H1 (cell line): ENCODE measurements at regions not wholly inside any gene's neighbourhood (a gene's known extent, or its start where the extent isn't known, plus 50 kb on each side); places are given as distances from the start of the nearest gene placed in this dataset.

ENCODE experiments used
- CTCF ChIA-PET: fragments of 300-600 bp; sonication (Branson Sonifier 250); formaldehyde crosslinking; loops from one replicate; lab custom pipeline; 2021; ENCODE audit not compliant: partially characterized antibody; lab: Charles Lee
- POLR2A ChIA-PET: fragments of 300-600 bp; sonication (Branson Sonifier 250); formaldehyde crosslinking; loops from one replicate; lab custom pipeline; 2021; ENCODE audit warnings: inconsistent platforms; ENCODE audit not compliant: partially characterized antibody; lab: Charles Lee
- DNase-seq, 2 experiments: peaks; one replicate each; pipeline versions ENCODE4 v3.0.0 to v3.0.0-alpha.2; 2010 to 2022; ENCODE audit warnings: low spot score in 2 of 2, low read depth in 1 of 2, mixed read lengths in 1 of 2
- FAIRE-seq: peaks from 2 replicates; lab custom pipeline; 2011; peaks lifted over from hg19 to GRCh38; lab: Jason Lieb, UNC
- H2AFZ ChIP-seq: 2 replicates; pipeline ENCODE4 v1.8.1; 2012; ENCODE audit warnings: low read length, inconsistent platforms
- H2AK5ac ChIP-seq: 2 replicates; pipeline ENCODE4 v1.6.1; 2013; ENCODE audit warnings: low read depth, low read length
- H2BK120ac ChIP-seq: replicated peaks from 2 replicates; pipeline ENCODE3; 2013; ENCODE audit warnings: low read depth, low read length, inconsistent platforms
- H2BK12ac ChIP-seq: 2 replicates; pipeline ENCODE4 v1.6.1; 2013; ENCODE audit warnings: low read depth, low read length
- H2BK15ac ChIP-seq: 2 replicates; pipeline ENCODE4 v1.6.1; 2013; ENCODE audit warnings: low read length
- H2BK20ac ChIP-seq: 2 replicates; pipeline ENCODE4 v1.6.1; 2013; ENCODE audit warnings: low read length
- H2BK5ac ChIP-seq: 2 replicates; pipeline ENCODE4 v1.6.1; 2013; ENCODE audit warnings: low read depth, low read length
- H3K14ac ChIP-seq: 2 replicates; pipeline ENCODE4 v1.6.1; 2013; ENCODE audit warnings: inconsistent platforms; ENCODE audit not compliant: insufficient read length
- H3K18ac ChIP-seq: 2 replicates; pipeline ENCODE4 v1.6.1; 2013; ENCODE audit warnings: low read length; ENCODE audit errors: extremely low read depth
- H3K23ac ChIP-seq: 2 replicates; pipeline ENCODE4 v1.6.1; 2013; ENCODE audit warnings: inconsistent platforms; ENCODE audit not compliant: insufficient read length
- H3K23me2 ChIP-seq: 2 replicates; pipeline ENCODE4 v1.6.1; 2013; ENCODE audit warnings: low read depth, low read length
- H3K27ac ChIP-seq: 2 replicates; pipeline ENCODE4 v1.6.1; 2011; ENCODE audit warnings: low read depth, low read length, inconsistent platforms
- H3K27me3 ChIP-seq, 4 experiments: replicated peaks in 1 of 4; 1 replicate in 1 of 4; 2 replicates in 3 of 4; pipeline versions ENCODE4 v1.6.1 to v1.8.1; 2011 to 2013; ENCODE audit warnings: low read length in 3 of 4, mild to moderate bottlenecking in 3 of 4, inconsistent platforms in 2 of 4, mixed read lengths in 2 of 4, moderate library complexity in 1 of 4; ENCODE audit not compliant: control insufficient read depth in 3 of 4, insufficient read depth in 3 of 4; ENCODE audit errors: extremely low read depth in 1 of 4
- H3K36me3 ChIP-seq, 4 experiments: 2 replicates each; pipeline versions ENCODE4 v1.6.1 to v1.8.1; 2011 to 2013; ENCODE audit warnings: mild to moderate bottlenecking in 4 of 4, low read length in 3 of 4, moderate library complexity in 2 of 4, control low read depth in 1 of 4, inconsistent platforms in 1 of 4; ENCODE audit not compliant: insufficient read depth in 4 of 4, control insufficient read depth in 2 of 4
- H3K4ac ChIP-seq: replicated peaks from 2 replicates; pipeline ENCODE3; 2013; ENCODE audit warnings: low read length, low read depth, mixed read lengths, inconsistent platforms; ENCODE audit not compliant: insufficient read length
- H3K4me1 ChIP-seq, 4 experiments: replicated peaks in 1 of 4; 1 replicate in 1 of 4; 2 replicates in 3 of 4; pipeline versions ENCODE4 v1.6.1 to v1.8.1; 2011 to 2013; ENCODE audit warnings: low read length in 3 of 4, inconsistent platforms in 2 of 4, mixed read lengths in 1 of 4; ENCODE audit not compliant: insufficient read depth in 4 of 4, control insufficient read depth in 3 of 4
- H3K4me2 ChIP-seq, 2 experiments: 2 replicates each; pipeline versions ENCODE4 v1.6.1 to v1.8.1; 2011 to 2013; ENCODE audit warnings: low read depth in 2 of 2, low read length in 2 of 2, control low read depth in 1 of 2, inconsistent platforms in 1 of 2, mild to moderate bottlenecking in 1 of 2; ENCODE audit not compliant: insufficient read depth in 1 of 2
- H3K4me3 ChIP-seq, 4 experiments: fragments of 200-600, 300-600 bp in 1 of 4; sonication (generic), shearing (Covaris generic), sonication (Bioruptor Twin) in 1 of 4; 2 replicates each; pipeline versions ENCODE4 v1.5.1 to v1.8.1; 2011 to 2016; ENCODE audit warnings: low read length in 4 of 4, low read depth in 3 of 4, control low read depth in 2 of 4, inconsistent platforms in 2 of 4, mild to moderate bottlenecking in 2 of 4, mixed read lengths in 1 of 4, moderate library complexity in 1 of 4; ENCODE audit not compliant: insufficient read depth in 2 of 4; ENCODE audit errors: extremely low read depth in 1 of 4
- H3K56ac ChIP-seq: replicated peaks from 2 replicates; pipeline ENCODE3; 2013; ENCODE audit warnings: low read depth, mild to moderate bottlenecking, mixed read lengths, low read length, inconsistent platforms; ENCODE audit not compliant: insufficient read length
- H3K79me1 ChIP-seq: 2 replicates; pipeline ENCODE4 v1.6.1; 2013; ENCODE audit warnings: low read depth, low read length, control low read depth
- H3K79me2 ChIP-seq, 2 experiments: 2 replicates each; pipeline versions ENCODE4 v1.6.1 to v1.8.1; 2012 to 2013; ENCODE audit warnings: low read length in 2 of 2, mild to moderate bottlenecking in 2 of 2, inconsistent platforms in 1 of 2; ENCODE audit not compliant: insufficient read depth in 2 of 2, control insufficient read depth in 1 of 2
- H3K9ac ChIP-seq, 4 experiments: replicated peaks in 1 of 4; 1 replicate in 1 of 4; 2 replicates in 3 of 4; pipeline versions ENCODE4 v1.6.1 to v1.8.1; 2011 to 2013; ENCODE audit warnings: low read depth in 3 of 4, low read length in 3 of 4, control low read depth in 2 of 4, mild to moderate bottlenecking in 2 of 4, moderate library complexity in 2 of 4, inconsistent platforms in 1 of 4; ENCODE audit errors: extremely low read depth in 1 of 4
- H3K9me3 ChIP-seq, 2 experiments: 2 replicates each; pipeline versions ENCODE4 v1.6.1 to v1.8.1; 2012 to 2013; ENCODE audit warnings: mild to moderate bottlenecking in 2 of 2, moderate library complexity in 2 of 2, control low read depth in 1 of 2, inconsistent platforms in 1 of 2, low read depth in 1 of 2, low read length in 1 of 2, mixed read lengths in 1 of 2; ENCODE audit not compliant: insufficient read depth in 2 of 2
- H4K20me1 ChIP-seq, 2 experiments: replicated peaks in 1 of 2; 2 replicates each; pipeline versions ENCODE3 to v1.8.1; 2011 to 2013; ENCODE audit warnings: inconsistent platforms in 2 of 2, low read length in 2 of 2, mild to moderate bottlenecking in 1 of 2; ENCODE audit not compliant: insufficient read depth in 2 of 2, control insufficient read depth in 1 of 2
- H4K5ac ChIP-seq: 2 replicates; pipeline ENCODE4 v1.6.1; 2013; ENCODE audit warnings: low read length, low read depth, mixed read lengths, inconsistent platforms; ENCODE audit not compliant: insufficient read length
- H4K8ac ChIP-seq: 2 replicates; pipeline ENCODE4 v1.8.0; 2013; ENCODE audit warnings: mild to moderate bottlenecking, moderate library complexity, low read length, inconsistent platforms; ENCODE audit not compliant: insufficient read depth; ENCODE audit errors: extremely low read depth
- H4K91ac ChIP-seq: replicated peaks from 2 replicates; pipeline ENCODE3; 2013; ENCODE audit warnings: low read length, mixed read lengths, inconsistent platforms; ENCODE audit not compliant: insufficient read length
- CTCF ChIP-seq, 3 experiments: IDR thresholded peaks; 1 replicate in 2 of 3; 2 replicates in 1 of 3; pipeline versions ENCODE4 v1.5.1 to v1.6.1; 2011; ENCODE audit warnings: low read length in 3 of 3, mild to moderate bottlenecking in 3 of 3, inconsistent platforms in 2 of 3, low read depth in 1 of 3, moderate library complexity in 1 of 3; ENCODE audit not compliant: insufficient read depth in 1 of 3; ENCODE audit errors: control extremely low read depth in 1 of 3
- KDM4A ChIP-seq: IDR thresholded peaks from one replicate; pipeline ENCODE4 v1.7.1; 2012; ENCODE audit warnings: low read depth, mild to moderate bottlenecking, moderate library complexity, low read length, inconsistent platforms; ENCODE audit not compliant: severe bottlenecking
- POU5F1 ChIP-seq: IDR thresholded peaks from 2 replicates; pipeline ENCODE4 v1.6.1; 2011; ENCODE audit warnings: low read depth, mild to moderate bottlenecking, low read length, moderate library complexity
- RBBP5 ChIP-seq: IDR thresholded peaks from 2 replicates; pipeline ENCODE4 v1.7.1; 2012; ENCODE audit warnings: low read depth, mild to moderate bottlenecking, inconsistent platforms, low read length, moderate library complexity, borderline replicate concordance
- SIN3A ChIP-seq, 2 experiments: IDR thresholded peaks in 1 of 2; conservative IDR thresholded peaks in 1 of 2; 2 replicates each; pipeline ENCODE4 v1.6.1; 2011 to 2012; ENCODE audit warnings: low read length in 2 of 2, improper control_type of control experiment in 1 of 2, low read depth in 1 of 2, mild to moderate bottlenecking in 1 of 2
- SP1 ChIP-seq: IDR thresholded peaks from 2 replicates; pipeline ENCODE4 v1.6.1; 2011; ENCODE audit warnings: low read depth, low read length
- SRF ChIP-seq: IDR thresholded peaks from 2 replicates; pipeline ENCODE4 v1.6.1; 2011; ENCODE audit warnings: mild to moderate bottlenecking, low read depth, low read length, moderate library complexity
- WGBS, 2 experiments: shearing (Covaris generic) in 1 of 2; methylation state at CpG; one replicate each; pipeline versions ENCODE4 v1.1.6 to v1.1.7; 2013 to 2015; ENCODE audit warnings: low lambda C conversion rate in 2 of 2, mixed read lengths in 2 of 2, inconsistent platforms in 1 of 2, low coverage in 1 of 2, missing lambda C conversion rate in 1 of 2; ENCODE audit not compliant: insufficient replicate concordance in 2 of 2, insufficient coverage in 1 of 2, insufficient read length in 1 of 2; ENCODE audit errors: extremely low coverage in 1 of 2, missing lambda C conversion rate in 1 of 2; 5-methylcytosine and 5-hydroxymethylcytosine counted together
- TF ChIP-seq, protein P1 (sequence below): IDR thresholded peaks from 2 replicates; pipeline ENCODE4 v1.6.1; 2011; ENCODE audit warnings: low read length, improper control_type of control experiment
- TF ChIP-seq, protein P2 (sequence below): IDR thresholded peaks from 2 replicates; pipeline ENCODE4 v1.6.1; 2012; ENCODE audit warnings: low read length, inconsistent platforms

DNA sequence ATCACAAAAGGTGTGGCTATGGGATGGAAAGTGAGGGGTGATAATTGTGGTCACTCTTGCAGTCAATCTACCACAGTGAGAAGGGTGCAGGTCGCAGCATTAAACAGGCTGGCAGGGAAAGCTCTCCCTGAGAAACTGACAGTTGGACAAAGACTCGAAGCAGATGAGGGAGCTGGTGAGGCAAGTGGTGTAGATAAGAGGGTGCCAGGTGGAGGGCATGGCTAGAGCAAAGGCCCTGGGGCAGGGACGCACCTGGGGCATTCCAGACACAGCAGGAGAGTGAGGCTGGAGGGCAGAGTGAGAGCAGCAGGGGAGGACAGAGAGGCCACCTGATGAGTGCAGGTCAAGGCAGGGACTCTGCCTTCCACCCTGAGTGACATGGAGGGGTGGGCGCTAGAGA, 264.8 kb downstream of the PRDM2 start:
- no peak for DNase-seq
- CTCF ChIA-PET, result interaction anchor here (0.6 to 2.3 kb wide), 9 partner anchors 125 to 477 kb away, joined by 3 to 13 read pairs (median 4); no protein-coding TSS in a partner anchor
- Histone ChIP-seq H2BK15ac (no peak overlapping the region), H2BK20ac (no peak overlapping the region), H3K23ac (no peak overlapping the region), H3K14ac (no peak overlapping the region), H3K4me3 (no peak overlapping the region), H3K4me1 (no peaks in the 10 kb centered on the region; a peak in 1 of 7 replicates), H3K27me3 (no peaks in the 10 kb centered on the region), H4K8ac (no peak overlapping the region), H3K4ac (no peak overlapping the region), H3K4me2 (no peak overlapping the region), H2BK12ac (no peak overlapping the region), H4K20me1 (no peaks in the 10 kb centered on the region), H4K91ac (peak overlapping the region; percentile 37), H2AFZ (no peak overlapping the region), H3K79me1 (no peaks in the 10 kb centered on the region), H2BK5ac (no peak overlapping the region), H3K36me3 (no peaks in the 10 kb centered on the region), H3K9ac (no peak overlapping the region), H3K79me2 (no peaks in the 10 kb centered on the region), H3K56ac (no peak overlapping the region), H3K23me2 (no peaks in the 10 kb centered on the region; the same call in 1 of the 2 replicates), H3K9me3 (no peaks in the 10 kb centered on the region), H3K27ac (no peak overlapping the region), H3K18ac (no peak overlapping the region), H4K5ac (no peak overlapping the region), H2AK5ac (no peak overlapping the region), H2BK120ac (no peak overlapping the region)
- FAIRE-seq, result no peak
- POLR2A ChIA-PET, result no interaction called here
- WGBS, 2 experiments, result 95% methylated on average over 4 of the region's 4 CpGs; no CpG with 5 or more reads in 1 of the 2 experiments
- TF ChIP-seq, protein P1, sequence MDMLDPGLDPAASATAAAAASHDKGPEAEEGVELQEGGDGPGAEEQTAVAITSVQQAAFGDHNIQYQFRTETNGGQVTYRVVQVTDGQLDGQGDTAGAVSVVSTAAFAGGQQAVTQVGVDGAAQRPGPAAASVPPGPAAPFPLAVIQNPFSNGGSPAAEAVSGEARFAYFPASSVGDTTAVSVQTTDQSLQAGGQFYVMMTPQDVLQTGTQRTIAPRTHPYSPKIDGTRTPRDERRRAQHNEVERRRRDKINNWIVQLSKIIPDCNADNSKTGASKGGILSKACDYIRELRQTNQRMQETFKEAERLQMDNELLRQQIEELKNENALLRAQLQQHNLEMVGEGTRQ, result no peak
- TF ChIP-seq KDM4A (no peak), RBBP5 (no peak), SRF (no peak), SP1 (no peak), POU5F1 (no peak), SIN3A (conservative IDR thresholded peaks at IDR 0.05 in 1 of 2, IDR thresholded peaks at IDR 0.05 in 1 of 2; ENCODE audit: low read depth in 1 of 2, low read length in 2 of 2) (no peak), CTCF (IDR thresholded peaks at IDR 0.05; ENCODE audit: control extremely low read depth in 1 of 3, insufficient read depth in 1 of 3, low read depth in 1 of 3, low read length in 3 of 3) (no peak)
- TF ChIP-seq, protein P2, sequence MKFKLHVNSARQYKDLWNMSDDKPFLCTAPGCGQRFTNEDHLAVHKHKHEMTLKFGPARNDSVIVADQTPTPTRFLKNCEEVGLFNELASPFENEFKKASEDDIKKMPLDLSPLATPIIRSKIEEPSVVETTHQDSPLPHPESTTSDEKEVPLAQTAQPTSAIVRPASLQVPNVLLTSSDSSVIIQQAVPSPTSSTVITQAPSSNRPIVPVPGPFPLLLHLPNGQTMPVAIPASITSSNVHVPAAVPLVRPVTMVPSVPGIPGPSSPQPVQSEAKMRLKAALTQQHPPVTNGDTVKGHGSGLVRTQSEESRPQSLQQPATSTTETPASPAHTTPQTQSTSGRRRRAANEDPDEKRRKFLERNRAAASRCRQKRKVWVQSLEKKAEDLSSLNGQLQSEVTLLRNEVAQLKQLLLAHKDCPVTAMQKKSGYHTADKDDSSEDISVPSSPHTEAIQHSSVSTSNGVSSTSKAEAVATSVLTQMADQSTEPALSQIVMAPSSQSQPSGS, result no peak
